Stomach smooth muscle (tissue), 2 donors: ENCODE measurements at regions not wholly inside any gene's neighbourhood (a gene's known extent, or its start where the extent isn't known, plus 50 kb on each side); places are given as distances from the start of the nearest gene placed in this dataset.
"Not testable (repeated sequence)": the region's sequence is repeated elsewhere in the genome, so short reads cannot be mapped to it uniquely, and the experiment has no call there.

Experiments used
- H3K27ac ChIP-seq: one replicate; pipeline ENCODE4 v1.7.0; 2013; ENCODE audit warnings: mild to moderate bottlenecking, low read length, inconsistent platforms
- H3K27me3 ChIP-seq, 2 donors: one replicate each; pipeline ENCODE4 v1.7.0; 2013; ENCODE audit warnings: low read length in 2 of 2; ENCODE audit not compliant: insufficient read depth in 2 of 2, control insufficient read depth in 1 of 2
- H3K36me3 ChIP-seq, 2 donors: one replicate each; pipeline ENCODE4 v1.7.0; 2013; ENCODE audit warnings: low read length in 2 of 2; ENCODE audit not compliant: control insufficient read depth in 2 of 2, insufficient read depth in 2 of 2
- H3K4me1 ChIP-seq: one replicate; pipeline ENCODE4 v1.7.0; 2013; ENCODE audit warnings: low read length; ENCODE audit not compliant: control insufficient read depth, insufficient read depth
- H3K4me3 ChIP-seq, 2 donors: one replicate each; pipeline ENCODE4 v1.7.0; 2013; ENCODE audit warnings: low read length in 2 of 2
- H3K9ac ChIP-seq, 2 donors: one replicate each; pipeline ENCODE4 v1.7.0; 2013; ENCODE audit warnings: low read length in 2 of 2, mild to moderate bottlenecking in 1 of 2
- H3K9me3 ChIP-seq, 2 donors: one replicate each; pipeline ENCODE4 v1.7.0; 2013; ENCODE audit warnings: low read length in 2 of 2; ENCODE audit not compliant: control insufficient read depth in 2 of 2
- donor health status: healthy.
- donor health status: Pancreatic carcinoma.

DNA sequence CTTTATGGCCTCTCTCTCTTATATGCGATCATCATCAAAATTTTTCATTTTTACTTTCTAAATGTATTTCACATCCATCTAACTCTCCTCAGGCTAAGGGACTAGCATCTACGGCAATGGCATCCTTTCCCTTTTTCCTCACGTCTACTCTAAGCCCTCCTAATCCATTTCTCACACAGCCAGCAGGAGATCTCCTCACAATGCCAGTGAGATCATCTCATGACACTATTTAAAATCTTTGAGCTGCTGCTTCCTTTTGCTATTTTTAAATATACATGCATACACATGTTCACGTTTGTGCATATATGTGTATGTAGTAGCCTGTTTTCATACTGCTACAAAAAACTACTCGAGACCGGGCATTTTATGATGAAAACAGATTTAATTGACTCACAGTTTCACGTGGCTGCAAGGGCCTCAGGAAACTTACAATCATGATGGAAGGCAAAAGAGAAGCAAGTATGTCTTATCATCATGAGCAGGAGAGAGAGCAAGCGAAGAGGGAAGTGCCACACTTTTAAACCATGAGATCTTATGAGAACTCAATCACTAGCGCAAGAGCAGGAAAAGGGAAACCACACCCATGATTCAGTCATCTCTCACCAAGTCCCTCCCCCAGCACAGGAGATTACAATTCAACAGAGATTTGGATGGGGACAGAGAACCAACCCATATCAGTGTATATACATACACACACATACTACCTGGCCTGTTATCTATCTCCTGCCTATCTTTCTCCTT lies 599.2 kb upstream of the ROBO1 start:
- no peaks in the 10 kb centered on the region for H3K4me1 ChIP-seq
- H3K27me3 ChIP-seq, result no peaks in the 10 kb centered on the region
- H3K27ac ChIP-seq, result no peak overlapping the region
- no peaks in the 10 kb centered on the region for H3K9me3 ChIP-seq
- H3K36me3 ChIP-seq, result no peaks in the 10 kb centered on the region
- H3K4me3 ChIP-seq, result no peak overlapping the region
- no peak overlapping the region for H3K9ac ChIP-seq

DNA sequence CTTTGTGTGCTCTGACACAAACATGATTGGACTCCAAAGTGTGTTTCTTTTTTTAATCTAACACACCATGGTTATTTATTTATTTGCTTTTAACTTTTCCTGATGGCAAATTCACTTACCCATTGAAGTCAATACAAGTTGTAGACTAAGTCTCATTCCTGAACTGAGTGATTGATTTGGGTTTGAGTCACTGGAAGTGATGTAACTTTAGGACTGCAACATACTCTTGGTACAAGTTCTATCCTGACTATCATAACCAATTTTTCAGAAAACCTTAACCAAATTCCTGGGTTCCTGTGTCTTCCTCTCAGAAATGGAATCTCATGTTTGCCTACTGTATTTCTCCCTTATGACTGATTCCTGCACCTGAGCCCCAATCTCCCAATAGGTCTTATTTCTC lies 590.0 kb upstream of the ROBO1 start:
- Histone ChIP-seq H3K9ac (no peak overlapping the region), H3K9me3 (no peaks in the 10 kb centered on the region), H3K4me1 (no peaks in the 10 kb centered on the region), H3K27ac (no peak overlapping the region), H3K36me3 (no peaks in the 10 kb centered on the region), H3K4me3 (no peak overlapping the region), H3K27me3 (no peaks in the 10 kb centered on the region)

DNA sequence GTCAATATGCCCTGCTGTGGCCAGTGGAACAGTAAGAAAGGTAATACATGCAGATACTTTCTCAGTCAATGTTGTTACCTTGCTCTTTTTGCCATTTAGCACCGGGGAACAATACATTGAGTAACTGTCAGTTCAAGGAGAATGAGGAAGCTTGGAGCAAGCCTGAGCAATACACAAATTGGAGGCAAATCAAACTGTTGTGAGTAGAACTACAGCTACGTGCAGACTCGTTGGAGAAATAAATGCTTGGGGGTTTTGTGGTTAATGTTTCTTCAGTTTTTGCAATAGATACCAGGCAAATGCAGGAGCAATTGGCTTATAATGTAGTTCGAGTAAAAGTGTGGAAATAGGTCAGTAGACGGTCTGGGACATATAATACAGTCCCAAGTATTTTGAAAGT lies 587.3 kb upstream of the ROBO1 start:
- no peak overlapping the region for H3K27ac ChIP-seq
- H3K4me1 ChIP-seq, result no peaks in the 10 kb centered on the region
- no peak overlapping the region for H3K4me3 ChIP-seq
- no peaks in the 10 kb centered on the region for H3K36me3 ChIP-seq
- H3K27me3 ChIP-seq, result no peaks in the 10 kb centered on the region
- no peaks in the 10 kb centered on the region for H3K9me3 ChIP-seq
- no peak overlapping the region for H3K9ac ChIP-seq

DNA sequence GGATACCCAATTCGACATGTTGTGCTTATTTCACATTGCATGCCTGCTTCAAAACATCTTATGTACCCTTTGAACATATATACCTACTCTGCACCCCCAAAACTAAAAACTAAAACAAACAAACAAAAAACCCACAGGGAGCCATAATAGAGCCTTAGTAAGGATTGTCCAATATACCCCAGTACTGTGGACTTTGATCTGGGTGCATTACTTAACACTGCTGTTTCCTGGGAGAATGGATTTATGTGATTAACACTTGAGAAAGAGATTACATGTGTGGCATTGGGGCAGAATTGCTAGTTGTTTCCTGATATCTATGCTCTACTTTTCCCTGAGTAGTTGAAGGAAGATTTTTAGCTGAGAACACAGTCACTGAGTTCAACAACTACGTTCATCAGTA lies 583.4 kb upstream of the ROBO1 start:
- H3K9ac ChIP-seq, result no peak overlapping the region
- no peaks in the 10 kb centered on the region for H3K9me3 ChIP-seq
- H3K27ac ChIP-seq, result no peak overlapping the region
- no peak overlapping the region for H3K4me3 ChIP-seq
- no peaks in the 10 kb centered on the region for H3K36me3 ChIP-seq
- no peaks in the 10 kb centered on the region for H3K27me3 ChIP-seq
- H3K4me1 ChIP-seq, result no peaks in the 10 kb centered on the region

DNA sequence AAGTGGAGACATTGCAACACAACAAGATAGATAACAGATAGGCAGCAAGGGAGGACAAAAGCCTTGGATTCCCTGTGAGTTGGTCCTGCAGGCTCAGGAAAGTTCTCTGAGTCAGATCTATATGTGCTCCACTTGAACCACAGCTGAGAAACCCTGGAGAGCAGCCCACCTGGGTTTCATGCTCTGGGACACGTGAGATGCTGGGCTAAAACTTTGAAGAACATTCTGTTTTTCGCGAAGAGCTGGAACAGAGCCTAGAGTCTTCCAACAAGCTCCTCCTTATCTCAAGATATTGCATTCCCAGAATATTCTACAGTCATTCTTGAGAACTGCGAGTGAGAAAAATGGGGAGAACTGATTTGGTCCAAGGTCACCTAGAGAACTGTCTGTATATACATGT lies 583.0 kb upstream of the ROBO1 start:
- Histone ChIP-seq H3K27me3 (no peaks in the 10 kb centered on the region), H3K27ac (no peak overlapping the region), H3K36me3 (no peaks in the 10 kb centered on the region)

DNA sequence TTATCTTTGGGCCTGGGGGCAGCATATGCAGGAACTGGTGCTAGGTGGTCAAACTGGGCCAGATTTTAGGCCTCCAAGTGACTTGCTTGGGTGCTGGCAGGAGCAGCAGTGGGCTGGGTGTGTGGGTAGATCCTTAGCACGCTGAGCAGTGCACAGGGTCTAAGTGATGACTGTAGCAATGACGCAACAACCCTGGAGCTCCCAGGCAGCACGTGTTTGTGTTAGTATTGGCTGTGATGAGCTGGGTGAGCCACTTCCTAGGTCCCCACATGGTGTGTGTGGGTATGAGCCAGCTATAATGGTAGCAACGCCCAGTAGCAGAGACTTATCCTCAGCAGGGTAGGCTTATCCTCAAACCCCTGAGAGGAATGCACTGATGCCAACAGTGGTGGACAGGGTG lies 570.6 kb upstream of the ROBO1 start:
- H3K27ac ChIP-seq, result no peak overlapping the region
- H3K9ac ChIP-seq, result no peak overlapping the region
- H3K27me3 ChIP-seq, result no peaks in the 10 kb centered on the region
- H3K9me3 ChIP-seq, result no peaks in the 10 kb centered on the region
- no peak overlapping the region for H3K4me3 ChIP-seq
- H3K4me1 ChIP-seq, result no peaks in the 10 kb centered on the region
- no peaks in the 10 kb centered on the region for H3K36me3 ChIP-seq

More for the DNA sequence above, 583.0 kb upstream of the ROBO1 start:
- Histone ChIP-seq H3K4me1 (no peaks in the 10 kb centered on the region), H3K4me3 (no peak overlapping the region), H3K9ac (no peak overlapping the region), H3K9me3 (no peaks in the 10 kb centered on the region)

DNA sequence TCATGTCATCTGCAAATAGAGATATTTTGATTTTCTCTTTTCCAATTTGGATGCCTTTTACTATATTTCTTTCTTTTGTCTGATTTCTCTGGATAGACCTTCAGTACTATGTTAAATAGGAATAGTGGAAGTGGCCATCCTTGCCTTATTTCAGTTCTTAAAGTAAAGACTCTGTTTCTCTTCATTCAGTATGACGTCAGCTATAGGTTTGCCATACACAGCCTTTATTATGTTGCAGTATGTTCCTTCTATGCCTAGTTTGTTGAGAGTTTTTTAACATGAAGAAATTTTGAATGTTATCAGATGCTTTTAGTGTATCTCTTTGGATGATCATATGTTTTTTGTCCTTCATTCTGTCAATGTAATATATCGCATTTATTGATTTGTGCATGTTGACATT lies 566.7 kb upstream of the ROBO1 start:
- no peak overlapping the region for H3K27ac ChIP-seq
- no peaks in the 10 kb centered on the region for H3K9me3 ChIP-seq
- no peaks in the 10 kb centered on the region for H3K4me1 ChIP-seq
- H3K27me3 ChIP-seq, result no peaks in the 10 kb centered on the region
- no peaks in the 10 kb centered on the region for H3K36me3 ChIP-seq
- no peak overlapping the region for H3K9ac ChIP-seq
- no peak overlapping the region for H3K4me3 ChIP-seq

DNA sequence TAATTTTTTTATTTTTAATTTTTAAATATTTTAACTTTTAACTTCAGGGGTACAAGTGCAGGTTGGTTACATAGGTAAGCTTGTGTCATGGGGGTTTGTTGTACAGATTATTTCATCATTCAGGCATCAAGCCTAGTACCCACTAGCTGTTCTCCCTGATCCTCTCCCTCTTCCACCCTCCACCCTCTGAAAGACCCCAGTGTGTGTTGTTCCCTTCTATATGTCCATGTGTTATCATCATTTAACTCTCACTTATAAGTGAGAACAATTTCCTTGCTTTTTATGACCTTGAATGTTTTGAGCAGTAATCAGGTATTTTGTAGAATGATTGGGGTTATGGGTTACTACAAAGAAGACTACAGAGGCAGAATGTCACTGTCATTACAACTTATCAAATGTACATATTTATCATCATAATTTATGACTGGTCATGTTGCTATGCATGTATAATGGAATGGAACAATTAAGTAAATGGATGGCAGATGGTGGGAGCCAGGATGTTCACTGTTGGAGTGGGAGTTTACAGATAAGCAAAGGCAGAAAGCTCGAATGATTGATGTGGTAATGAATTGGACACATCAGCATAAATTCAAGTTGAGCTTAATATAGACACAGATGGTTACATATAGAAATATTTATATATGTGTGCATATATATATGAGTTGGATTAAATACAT lies 563.8 kb upstream of the ROBO1 start:
- no peaks in the 10 kb centered on the region for H3K9me3 ChIP-seq
- no peaks in the 10 kb centered on the region for H3K36me3 ChIP-seq
- H3K9ac ChIP-seq, result no peak overlapping the region
- no peaks in the 10 kb centered on the region for H3K4me1 ChIP-seq
- no peak overlapping the region for H3K27ac ChIP-seq
- H3K4me3 ChIP-seq, result no peak overlapping the region
- H3K27me3 ChIP-seq, result no peaks in the 10 kb centered on the region

DNA sequence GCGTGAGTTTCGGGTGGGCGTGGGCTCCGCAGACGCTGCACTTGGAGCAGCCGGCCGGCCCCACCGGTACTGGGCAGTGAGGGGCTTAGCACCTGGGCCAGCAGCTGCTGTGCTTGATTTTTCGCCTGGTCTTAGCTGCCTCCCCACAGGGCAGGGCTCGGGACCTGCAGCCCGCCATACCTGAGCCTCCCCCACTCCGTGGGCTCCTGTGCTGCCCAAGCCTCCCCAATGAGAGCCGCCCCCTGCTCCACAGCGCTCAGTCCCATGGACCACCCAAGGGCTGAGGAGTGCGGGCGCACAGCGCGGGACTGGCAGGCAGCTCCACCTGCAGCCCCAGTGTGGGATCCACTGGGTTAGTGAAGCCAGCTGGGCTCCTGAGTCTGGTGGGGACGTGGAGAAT lies 546.7 kb upstream of the ROBO1 start:
- H3K9ac ChIP-seq, H3K4me3 ChIP-seq, H3K27ac ChIP-seq, H3K9me3 ChIP-seq, H3K4me1 ChIP-seq, H3K27me3 ChIP-seq, H3K36me3 ChIP-seq: not testable (repeated sequence)

DNA sequence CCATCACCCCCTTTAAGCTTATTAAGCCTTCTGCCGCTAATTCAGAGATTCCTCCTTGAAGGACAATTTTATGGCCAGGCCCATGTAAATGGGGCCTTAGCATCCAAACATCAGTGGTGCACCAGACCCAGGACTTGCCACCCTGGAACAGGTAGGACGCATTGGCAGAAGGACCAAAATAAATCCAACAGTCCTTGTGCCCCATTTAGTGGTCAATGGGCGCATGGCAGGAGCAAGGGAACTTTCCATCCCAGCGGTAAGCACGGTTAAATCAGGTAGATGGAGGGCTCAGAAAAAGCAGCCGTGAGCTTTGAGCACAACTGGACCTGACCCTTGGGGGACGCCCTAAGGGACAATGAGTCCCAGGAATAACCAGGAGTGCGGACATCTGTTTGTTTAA lies 540.8 kb upstream of the ROBO1 start:
- no peak overlapping the region for H3K4me3 ChIP-seq
- H3K9me3 ChIP-seq, result peaks cover 0 to 2% of the 10 kb centered on the region in 2 donors
- no peaks in the 10 kb centered on the region for H3K4me1 ChIP-seq
- H3K27me3 ChIP-seq, result no peaks in the 10 kb centered on the region
- H3K36me3 ChIP-seq, result no peaks in the 10 kb centered on the region
- H3K9ac ChIP-seq, result no peak overlapping the region
- no peak overlapping the region for H3K27ac ChIP-seq

DNA sequence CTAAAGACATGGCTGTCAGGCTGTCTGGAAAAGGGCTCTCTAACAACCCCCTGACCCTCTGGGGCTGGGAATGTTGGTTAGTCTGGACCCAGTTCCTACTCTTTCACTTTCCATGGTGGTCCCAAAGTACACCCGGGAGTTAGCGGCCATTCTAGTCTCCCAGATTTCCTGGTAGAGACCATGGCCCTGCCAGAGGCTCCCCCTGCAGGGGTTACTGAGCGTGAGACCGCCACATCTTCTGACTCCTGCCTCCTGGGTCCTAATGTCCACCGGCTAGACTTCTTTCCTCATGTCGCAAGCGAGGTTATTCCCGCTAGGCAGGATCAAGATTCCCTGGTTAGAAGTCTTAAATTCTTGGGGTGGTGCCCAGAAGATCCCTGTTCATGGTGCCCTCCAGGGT lies 540.0 kb upstream of the ROBO1 start:
- H3K36me3 ChIP-seq, result no peaks in the 10 kb centered on the region
- no peak overlapping the region for H3K4me3 ChIP-seq
- peaks cover 0 to 2% of the 10 kb centered on the region in 2 donors for H3K9me3 ChIP-seq
- H3K4me1 ChIP-seq, result no peaks in the 10 kb centered on the region
- H3K27ac ChIP-seq, result no peak overlapping the region
- H3K27me3 ChIP-seq, result no peaks in the 10 kb centered on the region
- H3K9ac ChIP-seq, result no peak overlapping the region
